ENCODE measurements at regions not wholly inside any gene's neighbourhood (a gene's known extent, or its start where the extent isn't known, plus 50 kb on each side); places are given as distances from the start of the nearest gene placed in this dataset.
"Not testable (repeated sequence)": the region's sequence is repeated elsewhere in the genome, so short reads cannot be mapped to it uniquely, and the experiment has no call there.

- no peak for DNase-seq (ENCODE audit: low read depth in 4 of 4, low spot score in 3 of 4)
Observed at GRCh38 chr4:131488772-131489171, 1660.3 kb upstream of the PCDH10 start.

GRCh38 chr4:131496211-131496610 lies 1652.9 kb upstream of the PCDH10 start:
- DNase-seq (ENCODE audit: low read depth in 4 of 4, low spot score in 3 of 4) = not testable (repeated sequence)

DNA sequence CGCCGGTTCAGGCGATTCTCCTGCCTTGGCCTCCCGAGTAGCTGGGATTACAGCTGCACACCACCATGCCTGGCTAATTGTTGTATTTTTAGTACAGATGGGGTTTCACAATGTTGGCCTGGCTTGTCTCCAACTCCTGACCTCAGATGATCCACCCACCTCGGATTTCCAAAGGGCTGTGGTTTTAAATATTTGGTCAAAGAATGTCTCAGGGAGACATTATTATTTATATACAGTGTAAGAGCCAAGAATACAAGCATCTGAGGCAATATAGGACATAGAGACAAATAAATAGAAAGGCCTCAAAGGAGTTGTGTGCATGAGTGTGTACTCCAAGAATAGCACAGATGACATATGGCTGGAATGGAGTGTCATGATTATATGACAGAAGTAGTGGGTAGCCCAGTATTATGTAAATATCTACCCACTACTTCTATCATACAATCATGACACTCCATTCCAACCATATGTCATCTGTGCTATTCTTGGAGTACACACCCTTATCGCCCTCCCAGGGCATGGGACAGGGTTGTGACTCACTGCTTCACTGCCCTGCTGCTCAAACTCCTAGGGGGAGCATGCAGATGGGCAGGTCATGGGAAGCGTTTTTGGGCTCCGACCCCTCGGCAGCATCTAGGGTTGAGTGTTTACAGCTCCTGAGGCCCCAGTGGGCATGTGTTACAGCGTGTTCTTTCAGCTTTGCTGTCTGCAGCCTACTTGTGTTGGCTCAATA lies 1649.8 kb upstream of the PCDH10 start:
- no peak for DNase-seq (ENCODE audit: low read depth in 4 of 4, low spot score in 3 of 4)

GRCh38 chr4:131509521-131509920 lies 1639.6 kb upstream of the PCDH10 start:
- no peak for DNase-seq (ENCODE audit: low read depth in 4 of 4, low spot score in 3 of 4)

DNA sequence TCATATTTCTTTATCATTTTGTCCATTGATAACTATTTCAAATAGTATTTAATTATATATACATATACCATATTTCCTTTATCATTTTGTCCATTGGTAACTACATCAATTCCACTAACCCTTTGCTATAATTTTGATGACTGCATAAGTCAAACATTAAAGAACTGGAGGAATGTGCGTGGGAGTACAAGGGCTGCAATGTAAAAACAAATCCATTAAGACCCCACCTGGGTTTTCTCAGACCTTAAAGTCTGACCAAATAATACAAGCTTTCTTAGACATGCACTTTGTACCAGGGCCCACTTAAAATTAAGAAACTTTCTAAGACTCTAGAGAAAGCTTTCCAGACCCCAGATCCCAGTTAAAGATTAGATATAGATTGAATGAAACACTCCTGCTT lies 1622.4 kb upstream of the PCDH10 start:
- DNase-seq (ENCODE audit: low read depth in 4 of 4, low spot score in 3 of 4) = no peak

- no peak for DNase-seq (ENCODE audit: low read depth in 4 of 4, low spot score in 3 of 4)
Observed at GRCh38 chr4:131531087-131531486, 1618.0 kb upstream of the PCDH10 start.

DNA sequence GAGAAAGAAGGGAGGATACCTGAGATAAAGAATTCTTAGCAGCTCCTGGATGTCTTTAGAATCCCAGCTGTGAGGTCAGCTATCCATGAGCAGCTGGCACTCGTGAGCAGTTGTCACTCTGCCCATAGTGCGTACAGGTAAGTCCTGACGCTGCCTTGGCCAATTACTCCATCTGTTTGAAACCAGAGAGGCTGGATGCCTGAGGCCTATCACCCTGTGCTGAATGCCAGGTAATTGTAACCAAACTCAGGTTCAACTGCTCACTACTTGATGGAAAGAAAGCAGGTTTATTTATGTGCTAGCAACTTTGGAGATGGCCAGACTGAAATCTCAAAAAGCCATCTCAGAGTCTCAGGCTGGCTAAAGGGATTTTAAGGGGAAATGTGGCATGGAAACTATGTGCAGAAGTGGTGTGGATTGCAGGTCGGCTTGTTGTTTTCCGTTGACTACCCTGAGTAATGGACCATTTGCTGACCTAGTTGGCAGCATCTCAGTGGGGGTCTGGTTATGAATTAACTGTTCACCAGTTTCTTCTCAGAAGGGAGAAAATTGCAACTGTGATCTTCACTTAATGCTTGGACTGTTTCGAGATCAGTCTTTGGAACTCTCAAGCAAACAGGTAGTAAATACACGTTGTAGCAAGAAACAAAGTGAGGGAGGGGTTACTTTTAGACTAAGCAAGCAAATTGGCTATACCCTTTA lies 1614.0 kb upstream of the PCDH10 start:
- no peak for DNase-seq (ENCODE audit: low read depth in 4 of 4, low spot score in 3 of 4)

GRCh38 chr4:131540256-131540655 lies 1608.8 kb upstream of the PCDH10 start:
- DNase-seq (ENCODE audit: low read depth in 4 of 4, low spot score in 3 of 4) = no peak

- DNase-seq (ENCODE audit: low read depth in 4 of 4, low spot score in 3 of 4) = no peak
Observed at GRCh38 chr4:131547506-131547981, 1601.5 kb upstream of the PCDH10 start.

DNA sequence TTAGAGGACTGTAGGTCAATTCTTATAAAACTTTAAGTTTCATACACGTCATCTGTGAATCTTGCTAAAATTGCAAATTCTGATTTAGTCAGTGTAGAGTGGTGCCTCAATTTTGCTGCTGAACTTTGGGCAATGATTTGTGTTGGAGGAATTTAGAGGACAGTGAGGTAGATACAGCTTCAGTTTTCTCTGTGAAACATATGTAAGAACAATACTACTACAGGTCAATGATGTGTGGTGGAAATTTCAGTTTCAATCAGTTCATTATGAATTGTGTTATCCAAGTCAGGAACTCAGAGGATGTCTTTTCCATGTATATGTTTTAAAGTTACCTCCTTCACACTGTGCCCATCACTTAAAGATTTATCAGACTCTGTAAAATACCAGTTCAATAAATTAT lies 1597.8 kb upstream of the PCDH10 start:
- DNase-seq (ENCODE audit: low read depth in 4 of 4, low spot score in 3 of 4) = no peak

GRCh38 chr4:131566026-131566425 lies 1583.1 kb upstream of the PCDH10 start:
- no peak for DNase-seq (ENCODE audit: low read depth in 4 of 4, low spot score in 3 of 4)

- no peak for DNase-seq (ENCODE audit: low read depth in 4 of 4, low spot score in 3 of 4)
Observed at GRCh38 chr4:131584587-131584986, 1564.5 kb upstream of the PCDH10 start.

- no peak for DNase-seq (ENCODE audit: low read depth in 4 of 4, low spot score in 3 of 4)
Observed at GRCh38 chr4:131595140-131595539, 1554.0 kb upstream of the PCDH10 start.

GRCh38 chr4:131603705-131604104 lies 1545.4 kb upstream of the PCDH10 start:
- no peak for DNase-seq (ENCODE audit: low read depth in 4 of 4, low spot score in 3 of 4)

DNA sequence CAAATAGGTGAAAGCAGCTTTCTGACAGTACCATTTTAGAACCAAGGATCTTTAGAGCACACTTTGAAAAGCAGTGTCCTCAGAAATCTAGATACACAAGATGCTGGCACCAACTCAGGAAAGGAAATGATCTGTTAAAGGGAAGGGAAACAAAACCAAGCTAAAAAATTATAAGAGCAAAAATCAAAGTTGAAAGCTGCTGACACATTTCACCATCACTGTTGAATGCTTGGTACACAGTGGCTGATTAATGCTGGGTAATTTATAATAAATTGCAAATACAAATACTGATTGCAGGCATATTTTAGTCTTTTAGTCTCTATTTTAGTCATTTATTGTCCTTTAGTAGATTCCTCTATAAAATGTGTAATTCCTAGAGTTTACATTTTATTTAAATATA lies 1540.1 kb upstream of the PCDH10 start:
- DNase-seq (ENCODE audit: low read depth in 4 of 4, low spot score in 3 of 4) = no peak

- DNase-seq (ENCODE audit: low read depth in 4 of 4, low spot score in 3 of 4) = not testable (repeated sequence)
Observed at GRCh38 chr4:131610517-131610916, 1538.6 kb upstream of the PCDH10 start.

GRCh38 chr4:131613086-131613823 lies 1535.8 kb upstream of the PCDH10 start:
- no peak for DNase-seq (ENCODE audit: low read depth in 4 of 4, low spot score in 3 of 4)

GRCh38 chr4:131613824-131614216 lies 1535.3 kb upstream of the PCDH10 start:
- DNase-seq (ENCODE audit: low read depth in 4 of 4, low spot score in 3 of 4) = no peak

- DNase-seq (ENCODE audit: low read depth in 4 of 4, low spot score in 3 of 4) = no peak
Observed at GRCh38 chr4:131632877-131633276, 1516.2 kb upstream of the PCDH10 start.

DNA sequence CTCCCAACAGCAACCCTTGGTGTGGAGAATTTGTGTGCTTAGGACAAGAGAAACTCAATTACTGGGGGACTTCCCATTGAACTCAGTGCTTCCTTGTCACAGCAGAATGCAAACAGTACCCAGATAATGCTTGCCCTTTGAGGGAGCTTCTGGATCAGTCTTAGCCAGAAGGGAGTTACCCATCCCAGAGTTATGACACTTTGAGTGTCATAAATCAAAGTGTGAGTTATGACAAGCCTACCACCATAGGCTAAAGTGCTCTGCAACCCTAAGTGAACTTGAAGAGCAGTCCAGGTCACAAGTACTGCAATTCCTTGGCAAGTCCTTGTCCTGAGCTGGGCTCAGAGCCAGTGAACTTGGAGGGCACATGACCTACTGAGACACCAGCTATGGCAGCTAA lies 1513.9 kb upstream of the PCDH10 start:
- no peak for DNase-seq (ENCODE audit: low read depth in 4 of 4, low spot score in 3 of 4)

DNA sequence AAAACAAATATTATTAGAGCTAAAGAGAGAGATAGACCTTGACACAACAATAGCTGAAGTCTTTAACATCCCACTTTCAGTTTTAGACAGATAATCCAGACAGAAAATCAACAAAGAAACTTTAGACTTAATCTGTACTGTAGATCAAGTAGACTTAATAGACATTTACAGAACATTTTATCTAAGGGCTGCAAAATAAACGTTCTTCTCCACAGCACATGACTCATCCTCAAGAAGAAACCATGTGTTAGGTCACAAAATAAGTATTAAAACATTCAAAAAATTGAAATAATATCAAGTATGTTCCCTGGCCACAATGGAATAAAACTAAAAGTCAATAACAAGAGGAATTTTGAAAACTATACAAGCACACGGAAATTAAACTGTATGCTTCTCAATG lies 1510.3 kb upstream of the PCDH10 start:
- no peak for DNase-seq (ENCODE audit: low read depth in 4 of 4, low spot score in 3 of 4)
